ENCODE measurements at regions not wholly inside any gene's neighbourhood (a gene's known extent, or its start where the extent isn't known, plus 50 kb on each side); places are given as distances from the start of the nearest gene placed in this dataset.

DNA sequence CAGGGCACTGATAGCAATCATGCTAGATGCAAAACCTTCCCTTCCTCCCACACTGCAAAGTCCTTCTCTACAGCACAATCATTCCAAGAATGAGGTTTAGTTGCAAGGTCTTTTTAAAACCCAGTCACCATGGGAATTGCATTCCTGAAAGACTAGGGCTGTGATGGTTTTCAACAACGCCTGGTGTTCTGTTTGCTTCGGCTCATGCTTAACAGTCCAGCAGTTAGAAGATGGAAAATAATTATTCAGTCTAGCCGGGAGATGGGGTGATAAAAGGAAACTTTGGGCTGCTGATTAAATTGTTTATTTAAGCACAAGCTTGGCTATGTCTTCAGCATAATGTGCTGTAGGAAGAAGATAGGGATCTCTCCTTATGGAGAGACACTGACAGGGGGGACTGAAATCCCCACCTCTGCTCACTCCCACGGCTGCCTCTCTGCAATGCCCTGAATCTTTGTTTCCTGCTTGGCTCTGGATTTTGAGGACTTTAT, 211.4 kb downstream of the MID1IP1 start:
- no peak overlapping the region for H2AFZ ChIP-seq (ENCODE audit: low read depth)
- H3K4me3 ChIP-seq (IDR thresholded peaks at IDR 0.05; ENCODE audit: insufficient read depth, low read depth, low read length), result no peak overlapping the region
- H3K4me2 ChIP-seq, result no peak overlapping the region
- H3K4me1 ChIP-seq (ENCODE audit: low read depth, poor library complexity, severe bottlenecking), result no peaks in the 10 kb centered on the region
- H3K36me3 ChIP-seq (ENCODE audit: insufficient read depth), result no peaks in the 10 kb centered on the region
- no peak overlapping the region for H3K9ac ChIP-seq
- H4K20me1 ChIP-seq (ENCODE audit: insufficient read depth), result no peaks in the 10 kb centered on the region
- TF ChIP-seq, protein P1, sequence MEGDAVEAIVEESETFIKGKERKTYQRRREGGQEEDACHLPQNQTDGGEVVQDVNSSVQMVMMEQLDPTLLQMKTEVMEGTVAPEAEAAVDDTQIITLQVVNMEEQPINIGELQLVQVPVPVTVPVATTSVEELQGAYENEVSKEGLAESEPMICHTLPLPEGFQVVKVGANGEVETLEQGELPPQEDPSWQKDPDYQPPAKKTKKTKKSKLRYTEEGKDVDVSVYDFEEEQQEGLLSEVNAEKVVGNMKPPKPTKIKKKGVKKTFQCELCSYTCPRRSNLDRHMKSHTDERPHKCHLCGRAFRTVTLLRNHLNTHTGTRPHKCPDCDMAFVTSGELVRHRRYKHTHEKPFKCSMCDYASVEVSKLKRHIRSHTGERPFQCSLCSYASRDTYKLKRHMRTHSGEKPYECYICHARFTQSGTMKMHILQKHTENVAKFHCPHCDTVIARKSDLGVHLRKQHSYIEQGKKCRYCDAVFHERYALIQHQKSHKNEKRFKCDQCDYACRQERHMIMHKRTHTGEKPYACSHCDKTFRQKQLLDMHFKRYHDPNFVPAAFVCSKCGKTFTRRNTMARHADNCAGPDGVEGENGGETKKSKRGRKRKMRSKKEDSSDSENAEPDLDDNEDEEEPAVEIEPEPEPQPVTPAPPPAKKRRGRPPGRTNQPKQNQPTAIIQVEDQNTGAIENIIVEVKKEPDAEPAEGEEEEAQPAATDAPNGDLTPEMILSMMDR (conservative IDR thresholded peaks at IDR 0.05; ENCODE audit: low read depth, low read length), result no peak
- H3K27ac ChIP-seq, result no peak overlapping the region
- H3K27me3 ChIP-seq (ENCODE audit: insufficient read depth, low read depth), result no peaks in the 10 kb centered on the region
- H3K79me2 ChIP-seq (ENCODE audit: insufficient read depth, low read depth), result no peaks in the 10 kb centered on the region

DNA sequence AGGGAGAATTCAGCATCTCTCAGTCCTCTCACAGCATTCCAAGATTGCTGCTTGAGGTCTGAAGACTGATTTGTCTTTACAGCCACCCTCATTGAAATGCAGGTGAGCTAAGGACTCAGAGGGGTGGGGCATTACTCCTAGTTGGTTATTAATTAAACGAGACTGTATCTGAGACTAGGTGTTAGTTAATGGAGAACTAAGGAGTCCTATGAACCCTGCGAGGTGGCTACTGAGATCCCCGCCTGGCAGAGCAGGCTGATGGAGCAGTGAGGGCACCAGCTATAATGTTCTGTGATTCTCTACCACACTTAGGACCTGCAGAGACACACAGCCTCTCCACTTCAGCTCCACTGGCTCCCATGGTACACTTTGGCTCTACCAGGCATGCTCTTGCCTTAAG, 215.3 kb downstream of the MID1IP1 start:
- H3K27me3 ChIP-seq (ENCODE audit: insufficient read depth, low read depth), result no peaks in the 10 kb centered on the region
- H3K9ac ChIP-seq, result no peak overlapping the region
- no peaks in the 10 kb centered on the region for H3K79me2 ChIP-seq (ENCODE audit: insufficient read depth, low read depth)
- no peaks in the 10 kb centered on the region for H4K20me1 ChIP-seq (ENCODE audit: insufficient read depth)
- TF ChIP-seq, protein P1 (conservative IDR thresholded peaks at IDR 0.05; ENCODE audit: low read depth, low read length), result no peak
- no peaks in the 10 kb centered on the region for H3K36me3 ChIP-seq (ENCODE audit: insufficient read depth)
- no peak overlapping the region for H3K4me2 ChIP-seq
- no peaks in the 10 kb centered on the region for H3K4me1 ChIP-seq (ENCODE audit: low read depth, poor library complexity, severe bottlenecking)
- H3K4me3 ChIP-seq (IDR thresholded peaks at IDR 0.05; ENCODE audit: insufficient read depth, low read depth, low read length), result no peak overlapping the region
- no peak overlapping the region for H2AFZ ChIP-seq (ENCODE audit: low read depth)
- no peak overlapping the region for H3K27ac ChIP-seq

DNA sequence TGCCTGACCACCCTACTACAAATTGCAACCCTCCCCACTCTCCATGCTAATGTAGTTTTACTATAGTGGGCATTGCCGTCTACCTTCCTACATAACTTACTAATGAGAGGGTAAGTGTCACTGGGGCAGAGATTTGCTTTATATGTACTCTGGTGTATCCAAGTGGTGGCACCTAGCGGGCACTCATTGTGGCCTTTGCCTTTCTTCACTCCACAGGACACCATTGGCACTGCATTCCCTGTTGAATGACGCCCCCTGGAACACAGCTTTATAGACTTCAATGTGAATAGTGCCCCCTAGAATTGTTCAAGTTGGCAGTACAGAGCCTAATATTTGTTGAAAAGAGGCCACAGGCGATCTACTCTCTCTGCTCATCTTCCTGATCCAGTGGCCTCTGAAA, 215.8 kb downstream of the MID1IP1 start:
- TF ChIP-seq, protein P1 (conservative IDR thresholded peaks at IDR 0.05; ENCODE audit: low read depth, low read length), result no peak
- Histone ChIP-seq H3K9ac (no peak overlapping the region), H3K79me2 (ENCODE audit: insufficient read depth, low read depth) (no peaks in the 10 kb centered on the region), H3K27ac (no peak overlapping the region), H3K4me3 (IDR thresholded peaks at IDR 0.05; ENCODE audit: insufficient read depth, low read depth, low read length) (no peak overlapping the region), H3K4me1 (ENCODE audit: low read depth, poor library complexity, severe bottlenecking) (no peaks in the 10 kb centered on the region), H4K20me1 (ENCODE audit: insufficient read depth) (no peaks in the 10 kb centered on the region), H3K27me3 (ENCODE audit: insufficient read depth, low read depth) (no peaks in the 10 kb centered on the region), H2AFZ (ENCODE audit: low read depth) (no peak overlapping the region), H3K36me3 (ENCODE audit: insufficient read depth) (no peaks in the 10 kb centered on the region), H3K4me2 (no peak overlapping the region)

DNA sequence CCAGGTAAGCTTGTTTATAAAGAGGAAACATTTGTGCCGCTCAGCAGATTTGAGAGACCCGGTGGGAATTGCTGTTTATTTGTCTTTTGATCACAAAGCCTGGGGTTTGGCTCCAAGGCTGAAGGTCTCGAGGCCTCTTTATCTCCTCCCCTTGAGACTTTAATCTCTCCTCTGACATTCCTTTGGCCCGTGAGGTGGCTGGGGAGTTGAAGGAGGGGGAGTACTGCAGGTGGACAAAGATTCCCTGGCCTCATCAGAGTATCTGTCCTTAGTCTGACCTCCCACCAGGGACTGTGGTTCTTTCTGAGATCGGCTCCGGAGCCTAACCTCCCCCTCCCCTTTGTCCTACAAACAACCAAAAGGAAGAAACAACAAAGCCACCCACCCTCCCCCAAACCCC, 216.5 kb downstream of the MID1IP1 start:
- Histone ChIP-seq H3K79me2 (ENCODE audit: insufficient read depth, low read depth) (no peaks in the 10 kb centered on the region), H4K20me1 (ENCODE audit: insufficient read depth) (no peaks in the 10 kb centered on the region), H3K9ac (no peak overlapping the region), H2AFZ (ENCODE audit: low read depth) (no peak overlapping the region), H3K4me3 (IDR thresholded peaks at IDR 0.05; ENCODE audit: insufficient read depth, low read depth, low read length) (no peak overlapping the region), H3K27me3 (ENCODE audit: insufficient read depth, low read depth) (no peaks in the 10 kb centered on the region), H3K4me1 (ENCODE audit: low read depth, poor library complexity, severe bottlenecking) (no peaks in the 10 kb centered on the region), H3K4me2 (no peak overlapping the region), H3K27ac (no peak overlapping the region), H3K36me3 (ENCODE audit: insufficient read depth) (no peaks in the 10 kb centered on the region)
- TF ChIP-seq, protein P1 (conservative IDR thresholded peaks at IDR 0.05; ENCODE audit: low read depth, low read length), result no peak
